Choroid plexus epithelial cell (primary cell): ENCODE measurements at regions not wholly inside any gene's neighbourhood (a gene's known extent, or its start where the extent isn't known, plus 50 kb on each side); places are given as distances from the start of the nearest gene placed in this dataset.
"Not testable (repeated sequence)": the region's sequence is repeated elsewhere in the genome, so short reads cannot be mapped to it uniquely, and the experiment has no call there.

Experiments used
- DNase-seq: peaks from one replicate; pipeline ENCODE4 v3.0.0-alpha.2; 2010; ENCODE audit warnings: low read depth
- H3K4me3 ChIP-seq: 2 replicates; pipeline ENCODE4 v1.5.1; 2011; ENCODE audit warnings: low read depth, mild to moderate bottlenecking, control low read depth, low read length, moderate library complexity
- TF ChIP-seq, protein P1 (sequence below): conservative IDR thresholded peaks from 2 replicates; pipeline ENCODE4 v1.5.1; 2011; ENCODE audit warnings: low read depth, mild to moderate bottlenecking, control low read depth, inconsistent platforms, low read length, moderate library complexity

DNA sequence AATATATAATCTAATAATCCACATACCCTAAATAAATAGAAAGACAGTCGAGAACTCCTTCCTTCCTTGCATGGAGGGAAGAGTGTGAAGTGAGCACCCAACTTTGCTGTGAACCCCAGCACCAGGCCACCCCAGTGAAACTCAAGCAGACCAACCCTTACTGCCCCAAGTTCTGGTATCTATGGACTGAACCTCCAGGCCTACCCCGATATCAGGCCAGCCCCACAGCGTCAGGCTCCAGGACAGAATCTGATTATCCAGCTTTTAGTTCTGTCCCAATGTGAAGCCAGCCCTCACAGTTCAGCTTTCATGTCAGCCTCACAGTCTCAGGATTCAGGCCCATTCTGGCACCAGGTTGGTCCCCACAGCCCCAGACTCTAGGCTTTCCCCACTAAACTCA is 1617.2 kb upstream of the AGA start:
- TF ChIP-seq, protein P1, sequence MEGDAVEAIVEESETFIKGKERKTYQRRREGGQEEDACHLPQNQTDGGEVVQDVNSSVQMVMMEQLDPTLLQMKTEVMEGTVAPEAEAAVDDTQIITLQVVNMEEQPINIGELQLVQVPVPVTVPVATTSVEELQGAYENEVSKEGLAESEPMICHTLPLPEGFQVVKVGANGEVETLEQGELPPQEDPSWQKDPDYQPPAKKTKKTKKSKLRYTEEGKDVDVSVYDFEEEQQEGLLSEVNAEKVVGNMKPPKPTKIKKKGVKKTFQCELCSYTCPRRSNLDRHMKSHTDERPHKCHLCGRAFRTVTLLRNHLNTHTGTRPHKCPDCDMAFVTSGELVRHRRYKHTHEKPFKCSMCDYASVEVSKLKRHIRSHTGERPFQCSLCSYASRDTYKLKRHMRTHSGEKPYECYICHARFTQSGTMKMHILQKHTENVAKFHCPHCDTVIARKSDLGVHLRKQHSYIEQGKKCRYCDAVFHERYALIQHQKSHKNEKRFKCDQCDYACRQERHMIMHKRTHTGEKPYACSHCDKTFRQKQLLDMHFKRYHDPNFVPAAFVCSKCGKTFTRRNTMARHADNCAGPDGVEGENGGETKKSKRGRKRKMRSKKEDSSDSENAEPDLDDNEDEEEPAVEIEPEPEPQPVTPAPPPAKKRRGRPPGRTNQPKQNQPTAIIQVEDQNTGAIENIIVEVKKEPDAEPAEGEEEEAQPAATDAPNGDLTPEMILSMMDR = no peak
- no peak for DNase-seq
- no peak overlapping the region for H3K4me3 ChIP-seq

DNA sequence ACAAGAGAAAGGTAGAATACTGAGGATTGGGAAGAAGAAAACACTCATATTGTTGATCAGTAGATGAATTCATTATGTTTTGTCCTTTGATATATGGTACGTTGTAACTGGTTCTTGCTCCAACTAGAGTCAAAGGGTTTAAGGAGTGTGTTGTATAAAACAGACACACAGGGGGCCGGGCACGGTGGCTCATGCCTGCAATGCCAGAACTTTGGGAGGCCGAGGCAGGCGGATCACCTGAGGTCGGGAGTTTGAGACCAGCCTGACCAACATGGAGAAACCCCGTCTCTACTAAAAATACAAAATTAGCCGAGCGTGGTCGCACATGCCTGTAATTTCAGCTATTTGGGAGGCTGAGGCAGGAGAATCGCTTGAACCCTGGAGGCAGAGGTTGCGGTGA is 1624.0 kb upstream of the AGA start:
- DNase-seq = not testable (repeated sequence)

DNA sequence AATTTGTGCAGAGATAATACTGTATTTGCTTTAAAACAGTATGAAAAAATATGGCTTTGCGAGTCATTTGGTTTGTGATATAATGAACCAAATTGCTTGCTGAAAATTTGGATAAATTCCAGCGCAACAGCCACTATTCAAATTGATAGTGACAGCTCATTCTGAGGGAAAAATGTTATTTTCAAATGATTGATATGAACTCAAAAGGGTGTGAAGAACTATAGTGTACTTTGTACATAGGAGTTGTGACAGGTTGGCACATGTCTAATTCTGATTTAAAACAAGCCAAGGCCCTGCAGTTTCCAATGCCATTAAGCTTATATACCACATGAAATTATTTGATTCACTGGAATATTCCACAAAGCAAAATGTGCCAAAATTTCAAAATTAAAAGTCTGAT is 1628.9 kb upstream of the AGA start:
- TF ChIP-seq, protein P1 = no peak
- no peak overlapping the region for H3K4me3 ChIP-seq
- no peak for DNase-seq

More for the DNA sequence above, 1624.0 kb upstream of the AGA start:
- H3K4me3 ChIP-seq = not testable (repeated sequence)

DNA sequence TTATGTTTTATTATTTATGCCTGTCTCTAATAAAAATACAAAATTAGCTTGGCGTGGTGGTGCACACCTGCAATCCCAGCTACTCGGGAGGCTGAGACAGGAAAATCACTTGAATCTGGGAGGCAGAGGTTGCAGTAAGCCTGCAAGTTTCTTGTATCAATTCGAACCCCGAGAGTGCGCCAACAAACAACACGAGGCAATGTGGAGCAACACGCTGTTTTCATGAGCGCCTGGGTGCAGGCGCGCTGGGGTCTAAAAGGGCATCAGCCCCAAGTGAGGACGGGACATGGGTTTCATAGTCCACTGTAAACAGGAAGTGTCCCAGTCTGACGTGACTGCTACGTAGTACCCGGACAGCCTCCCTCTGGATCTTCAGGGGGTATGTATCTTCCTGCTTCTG is 1634.6 kb upstream of the AGA start:
- TF ChIP-seq, protein P1 = no peak
- no peak for DNase-seq
- no peak overlapping the region for H3K4me3 ChIP-seq

DNA sequence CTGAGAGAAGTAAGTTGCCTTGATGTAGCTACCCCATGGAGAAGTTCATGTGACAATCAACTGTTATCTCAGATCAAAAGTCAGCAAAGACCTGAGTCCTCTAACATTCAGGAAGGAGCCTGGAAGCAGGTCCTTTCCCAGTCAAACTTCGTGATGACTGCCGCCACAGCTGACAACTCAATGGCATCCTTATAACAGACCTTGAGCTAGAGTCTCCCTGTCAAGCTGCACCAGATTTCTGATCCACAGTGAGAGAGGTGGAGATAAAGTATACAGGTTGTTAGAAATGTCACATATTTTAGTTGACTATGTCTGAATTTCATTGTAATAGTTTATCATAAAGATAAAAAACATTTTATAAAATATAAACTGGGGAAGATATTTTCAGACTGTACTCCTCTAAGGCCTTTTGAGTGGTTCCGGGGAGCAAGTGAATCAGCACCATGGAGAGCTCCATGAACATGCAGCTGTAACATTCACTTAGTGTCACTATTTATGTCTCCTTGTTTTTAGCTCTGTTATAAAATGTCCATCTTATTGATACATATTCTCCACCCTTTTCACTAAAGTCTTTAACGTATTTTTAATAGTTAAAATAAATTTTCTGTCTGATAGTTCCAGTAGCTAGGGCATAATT is 1653.5 kb upstream of the AGA start:
- TF ChIP-seq, protein P1 = no peak
- DNase-seq = no peak
- H3K4me3 ChIP-seq = no peak overlapping the region

DNA sequence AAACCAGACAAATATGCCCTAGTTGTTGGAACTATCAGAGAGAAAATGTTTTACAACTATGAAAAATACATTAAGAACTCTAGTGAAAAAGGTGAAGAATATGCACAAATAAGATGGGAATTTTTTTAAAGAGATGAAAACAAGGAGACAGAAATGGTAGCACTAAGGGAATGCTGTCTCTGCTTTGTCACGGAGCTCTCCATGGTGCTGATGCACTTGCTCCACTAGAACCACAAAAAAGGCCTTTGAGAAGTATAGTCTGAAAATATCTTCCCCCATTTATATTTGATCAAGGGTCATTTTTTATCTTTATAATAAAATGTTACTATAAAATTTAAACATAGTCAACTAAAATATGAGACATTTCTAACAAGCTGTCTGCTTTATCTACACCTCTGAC is 1655.5 kb upstream of the AGA start:
- TF ChIP-seq, protein P1 = no peak
- no peak overlapping the region for H3K4me3 ChIP-seq
- DNase-seq = no peak

DNA sequence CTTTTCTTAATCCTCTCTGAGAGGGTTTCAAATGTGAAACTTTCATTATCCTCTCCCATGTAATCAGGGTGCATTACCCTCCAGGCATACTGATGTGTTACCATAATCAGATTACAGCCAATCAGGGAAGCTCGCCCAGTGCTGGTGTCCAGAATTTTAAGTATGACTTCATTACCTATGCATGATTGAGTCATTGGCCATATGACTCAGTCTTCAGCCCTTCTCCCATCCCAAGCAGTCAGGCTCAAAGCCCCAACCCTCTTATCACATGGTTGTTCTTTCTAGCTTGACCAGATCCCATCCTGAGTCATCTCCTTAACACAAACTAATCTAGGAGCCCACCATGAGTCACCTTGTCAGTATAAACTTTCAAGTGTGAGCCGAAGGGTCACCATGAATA is 1668.1 kb upstream of the AGA start:
- DNase-seq = peak; percentile 32
- TF ChIP-seq, protein P1 = no peak
- H3K4me3 ChIP-seq = no peak overlapping the region
